CD4-positive, alpha-beta T cell treated with Interleukin-4 for 4 hours (primary cell): ENCODE measurements at regions not wholly inside any gene's neighbourhood (a gene's known extent, or its start where the extent isn't known, plus 50 kb on each side); places are given as distances from the start of the nearest gene placed in this dataset.

ENCODE experiments used
- DNase-seq: peaks from one replicate; pipeline ENCODE4 v3.0.0-alpha.2; 2020

DNA sequence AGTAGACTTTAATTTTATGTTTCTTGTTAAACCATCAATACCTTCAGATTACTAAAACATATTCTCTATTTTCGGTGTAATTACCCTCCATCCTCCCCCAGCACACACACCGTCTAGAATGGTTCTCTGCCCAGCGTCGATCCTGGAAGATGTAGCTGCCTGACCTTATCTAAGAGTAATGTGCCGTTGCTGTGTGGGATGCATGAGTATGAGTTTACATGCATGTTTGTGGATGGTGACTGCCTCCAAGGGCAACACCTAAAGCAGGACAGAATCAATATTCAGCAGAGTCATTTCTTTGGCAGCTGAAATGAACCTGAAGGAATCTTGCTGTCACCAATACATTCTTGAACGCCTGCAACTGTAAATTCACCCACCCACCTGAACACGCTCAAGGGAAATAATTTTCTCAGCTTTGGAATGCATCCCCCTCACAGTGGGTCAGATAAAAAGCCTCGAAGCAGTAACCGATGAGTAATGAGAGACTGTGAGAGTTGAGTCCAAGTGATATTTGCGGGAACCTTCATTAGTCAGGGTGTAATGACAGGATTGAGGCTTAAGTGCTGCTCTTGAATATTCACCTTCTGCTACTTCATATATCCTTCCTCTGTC lies 155.8 kb upstream of the RND3 start:
- no peak for DNase-seq

DNA sequence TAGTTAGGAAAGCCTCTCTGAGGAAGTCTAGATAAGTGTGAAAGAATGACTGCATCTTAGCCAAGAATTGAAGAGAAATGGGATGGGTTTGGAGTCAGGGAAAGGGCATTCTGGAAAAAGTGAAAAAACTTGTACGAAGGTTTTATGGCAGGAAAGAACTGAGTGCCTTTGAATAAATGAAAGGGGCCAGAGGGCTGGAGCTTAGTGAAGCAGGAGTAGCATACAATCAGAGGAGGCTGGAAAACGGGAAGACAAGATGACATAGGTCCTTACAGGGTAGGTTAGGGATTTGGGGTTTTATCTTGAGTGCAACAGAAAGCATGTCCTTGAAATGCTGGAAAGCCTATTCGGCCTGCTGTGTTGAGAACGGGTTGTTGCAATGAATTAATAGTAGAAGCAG lies 152.6 kb upstream of the RND3 start:
- DNase-seq = no peak

GRCh38 chr2:150639383-150639782 lies 151.9 kb upstream of the RND3 start:
- no peak for DNase-seq

DNA sequence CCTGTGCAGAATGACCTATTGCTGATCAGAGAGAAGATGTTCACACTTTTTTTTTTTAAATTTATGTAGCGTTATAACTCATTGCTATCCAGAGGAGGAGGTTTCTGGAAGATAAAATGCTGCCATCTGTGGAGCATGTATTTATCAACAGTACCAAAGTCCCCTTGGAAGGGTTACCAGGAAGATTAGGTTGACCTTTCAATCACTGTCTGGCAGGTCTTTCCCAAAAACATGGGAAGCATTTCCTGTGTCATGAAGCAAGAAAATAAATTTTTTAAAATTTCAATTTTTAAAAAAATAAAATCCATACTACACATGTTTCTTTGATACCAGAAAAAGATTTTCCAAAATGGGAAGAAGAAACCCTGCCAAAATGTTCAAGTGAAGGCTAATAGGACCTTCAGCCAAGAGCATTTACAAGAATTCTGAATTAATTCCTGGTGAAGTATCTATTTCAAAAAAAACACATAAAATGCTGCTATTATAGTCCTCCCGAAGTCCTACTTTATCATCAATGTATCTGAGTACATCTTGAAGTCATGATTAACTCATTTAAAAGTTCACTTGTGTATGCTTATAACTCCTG lies 143.9 kb upstream of the RND3 start:
- no peak for DNase-seq

- no peak for DNase-seq
These were observed 143.2 kb upstream of the RND3 start for GRCh38 chr2:150630587-150631235.

- DNase-seq = no peak
These were observed 140.1 kb upstream of the RND3 start for GRCh38 chr2:150627526-150627925.

DNA sequence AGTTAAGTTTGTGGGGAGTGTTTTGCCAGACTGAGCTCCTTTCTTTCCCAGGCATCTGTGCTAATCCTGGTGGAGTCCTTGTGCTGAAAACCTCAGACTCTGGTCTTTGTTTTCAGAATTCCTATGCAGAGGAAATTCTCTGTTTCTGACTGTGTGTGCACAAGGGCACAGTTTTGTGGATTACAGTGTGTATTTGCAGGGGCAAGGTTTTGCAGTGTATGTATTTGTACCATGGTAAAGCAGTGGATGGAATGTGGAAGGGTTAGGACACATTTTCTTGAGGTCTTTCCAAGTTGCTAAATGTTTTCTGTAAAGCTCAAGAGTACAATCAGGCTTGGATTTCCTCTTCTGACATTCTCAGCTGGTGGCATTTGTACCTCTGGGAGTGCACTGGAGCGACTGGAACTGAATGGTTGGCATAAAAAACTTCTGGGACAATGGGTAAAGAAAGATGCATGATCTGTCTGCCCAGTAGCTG lies 139.5 kb upstream of the RND3 start:
- no peak for DNase-seq

DNA sequence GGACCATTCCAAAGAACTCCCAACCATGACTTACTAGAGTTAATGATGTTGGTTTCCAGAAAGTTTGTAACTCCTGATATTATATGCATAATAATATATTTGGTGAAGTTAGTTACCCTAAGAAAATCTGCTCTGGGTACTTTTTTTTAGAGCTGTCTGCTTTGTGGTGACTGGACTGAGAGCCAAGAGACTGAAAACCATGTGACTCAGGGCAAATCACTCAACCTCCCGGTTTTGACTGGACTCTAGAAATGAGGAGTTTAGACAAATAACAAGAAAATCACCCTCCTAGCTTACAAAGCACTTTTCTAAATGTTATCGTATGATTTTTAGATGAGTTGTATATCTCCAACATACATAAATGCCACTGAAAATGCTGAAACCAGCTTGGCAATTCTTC lies 138.3 kb upstream of the RND3 start:
- DNase-seq = no peak

DNA sequence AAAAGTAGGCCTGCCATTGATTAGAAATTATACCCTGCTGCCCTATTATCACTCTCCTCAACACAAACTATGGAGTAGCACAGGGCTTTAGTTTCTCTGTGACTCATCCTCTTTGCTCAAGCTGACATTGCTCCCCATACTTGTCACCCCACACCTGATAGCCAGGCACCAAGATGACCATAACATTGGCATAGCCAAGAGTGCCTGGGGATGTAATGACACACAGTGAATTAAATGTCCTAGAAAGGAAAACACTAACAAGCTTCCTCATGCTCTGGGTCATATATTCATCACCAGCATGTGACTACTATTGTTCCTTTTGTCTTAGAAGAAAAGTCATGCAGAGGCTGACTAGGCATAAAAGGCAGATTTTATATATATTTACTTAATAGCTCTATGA lies 137.8 kb upstream of the RND3 start:
- DNase-seq = no peak

DNA sequence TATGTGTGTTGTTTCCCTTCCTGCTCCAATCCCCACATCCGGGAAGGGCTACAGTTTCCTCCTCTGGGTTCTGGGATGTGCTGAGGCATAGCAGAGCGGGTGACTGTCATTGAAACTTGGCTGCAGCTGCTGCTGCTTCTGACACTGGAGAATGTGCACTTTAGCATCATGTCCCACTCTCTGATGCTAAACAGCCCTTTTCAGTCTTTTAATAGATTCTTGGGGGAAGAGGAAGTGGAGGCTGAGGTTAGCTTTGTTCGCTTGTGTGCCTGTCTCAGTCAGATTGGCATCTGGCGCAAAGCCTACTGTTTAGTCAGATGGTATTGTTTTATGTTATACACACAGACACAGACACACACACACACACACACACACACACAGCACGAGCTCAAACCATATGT lies 136.5 kb upstream of the RND3 start:
- no peak for DNase-seq

- no peak for DNase-seq
These were observed 134.2 kb upstream of the RND3 start for GRCh38 chr2:150621526-150622213.

DNA sequence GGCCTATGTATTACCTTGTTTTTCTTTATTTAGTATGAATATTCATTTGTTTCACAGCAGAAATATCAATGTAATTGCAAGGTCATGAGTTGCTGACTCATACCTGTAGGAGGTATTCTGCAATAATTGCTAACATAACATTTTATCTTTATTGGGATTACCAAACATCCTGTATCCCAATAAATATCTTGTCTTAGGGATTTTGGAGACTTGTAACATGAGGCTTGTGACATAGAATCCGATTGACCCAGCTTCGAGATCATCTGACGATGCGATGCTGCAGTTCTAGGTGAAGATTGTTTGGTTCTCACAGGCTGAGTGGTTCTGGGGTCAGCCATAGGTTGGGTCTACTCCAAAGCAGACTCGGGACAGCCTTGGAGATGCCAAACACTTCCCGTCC lies 133.4 kb upstream of the RND3 start:
- no peak for DNase-seq

GRCh38 chr2:150620416-150620815 lies 132.9 kb upstream of the RND3 start:
- DNase-seq = no peak

DNA sequence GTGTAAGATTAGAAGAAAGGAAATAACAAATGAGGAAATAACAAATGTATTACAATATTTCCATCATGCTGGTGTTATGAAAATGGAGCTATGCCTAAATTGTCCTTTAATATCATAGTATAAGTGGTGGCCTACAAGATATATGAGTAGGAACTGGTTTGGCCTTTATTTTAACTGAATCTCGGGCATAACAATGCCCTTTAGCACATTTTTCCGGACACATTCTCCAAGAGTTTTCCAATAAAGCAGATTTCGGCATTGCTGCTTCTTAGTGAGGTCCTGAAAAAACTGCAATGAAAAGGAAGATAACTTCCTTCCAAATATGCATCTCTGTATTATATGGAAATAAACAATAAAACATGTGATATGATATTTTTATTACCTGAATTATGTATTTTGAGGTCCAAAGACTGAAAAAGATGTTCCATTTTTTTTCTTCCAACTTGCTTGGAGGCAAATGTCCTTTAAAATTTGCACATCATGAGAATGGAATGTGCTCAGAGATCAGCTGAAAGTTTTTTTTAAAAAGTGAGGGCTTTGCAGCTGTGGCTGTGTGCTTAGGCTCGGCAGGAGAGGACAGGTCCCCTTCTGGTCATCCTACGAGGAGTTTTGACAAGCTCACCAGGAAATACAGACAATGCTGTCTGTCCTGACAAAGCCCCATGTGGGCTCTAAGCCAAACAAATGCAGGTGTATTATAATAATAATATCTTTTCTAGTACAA lies 132.3 kb upstream of the RND3 start:
- no peak for DNase-seq

GRCh38 chr2:150618245-150618895 lies 130.9 kb upstream of the RND3 start:
- no peak for DNase-seq

DNA sequence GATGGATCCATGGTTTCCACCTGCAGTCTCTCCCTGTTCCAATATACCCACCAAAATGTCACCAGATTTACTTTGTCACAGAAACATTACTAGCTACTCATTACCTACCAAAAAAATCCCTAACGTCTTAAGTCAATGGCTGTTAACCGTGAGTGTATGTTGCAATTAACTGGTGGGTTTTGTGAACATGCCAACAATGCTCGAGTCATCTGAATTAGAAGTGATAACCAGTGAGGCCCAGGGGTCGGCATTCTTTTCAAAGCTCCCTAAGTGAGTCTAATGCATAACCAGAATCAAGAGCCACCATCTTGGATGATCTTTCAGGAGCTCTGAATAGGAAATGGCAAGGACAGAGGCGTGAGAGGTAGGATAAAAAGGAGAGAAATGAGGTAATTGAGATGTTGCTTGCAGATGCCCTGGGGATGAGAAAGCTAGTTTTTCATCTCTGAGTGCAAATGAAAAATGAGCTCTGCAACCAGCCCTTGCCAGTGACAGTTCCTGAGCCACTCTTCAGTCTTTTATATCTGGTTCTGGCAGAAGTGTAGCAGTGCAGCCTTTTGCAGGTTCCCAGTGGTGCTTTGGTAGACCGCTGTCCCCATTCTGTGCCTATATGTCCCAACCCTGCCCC lies 130.0 kb upstream of the RND3 start:
- no peak for DNase-seq

- no peak for DNase-seq
These were observed 125.7 kb upstream of the RND3 start for GRCh38 chr2:150612957-150613710.

- DNase-seq = no peak
These were observed 123.3 kb upstream of the RND3 start for GRCh38 chr2:150610670-150611279.

DNA sequence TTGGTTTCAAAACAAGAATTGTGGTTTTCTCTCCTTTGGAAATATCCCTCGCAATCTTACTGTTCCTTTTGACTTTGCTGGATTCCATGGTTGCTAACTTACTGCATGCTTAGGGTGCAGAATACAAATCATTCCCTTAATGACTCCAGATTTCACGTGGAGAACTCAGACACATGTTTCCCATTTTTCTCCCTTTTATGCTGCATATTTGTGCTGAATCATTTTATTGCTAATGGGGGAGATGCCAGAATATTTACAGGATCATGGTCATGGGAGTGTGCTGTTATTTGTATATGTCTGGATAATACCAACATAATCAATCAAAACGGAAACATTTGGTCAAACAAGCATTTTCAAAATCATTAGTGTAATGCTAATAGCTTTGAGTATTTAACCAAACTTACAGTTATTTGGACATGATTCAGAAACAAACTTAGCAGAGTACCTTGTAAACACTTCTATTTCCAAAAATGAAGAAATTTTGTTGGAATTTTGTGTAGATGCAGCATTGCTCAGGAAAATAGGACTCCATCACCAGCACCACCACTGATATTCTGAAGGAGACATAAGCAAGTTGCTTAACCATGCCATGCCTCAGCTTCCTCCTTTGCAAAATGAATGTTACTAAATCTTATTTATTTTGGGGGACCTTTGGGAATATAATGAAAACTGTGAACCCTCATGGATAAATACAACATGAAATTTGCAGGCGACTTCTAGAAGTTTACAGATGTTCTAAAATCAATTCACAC lies 122.5 kb upstream of the RND3 start:
- no peak for DNase-seq

DNA sequence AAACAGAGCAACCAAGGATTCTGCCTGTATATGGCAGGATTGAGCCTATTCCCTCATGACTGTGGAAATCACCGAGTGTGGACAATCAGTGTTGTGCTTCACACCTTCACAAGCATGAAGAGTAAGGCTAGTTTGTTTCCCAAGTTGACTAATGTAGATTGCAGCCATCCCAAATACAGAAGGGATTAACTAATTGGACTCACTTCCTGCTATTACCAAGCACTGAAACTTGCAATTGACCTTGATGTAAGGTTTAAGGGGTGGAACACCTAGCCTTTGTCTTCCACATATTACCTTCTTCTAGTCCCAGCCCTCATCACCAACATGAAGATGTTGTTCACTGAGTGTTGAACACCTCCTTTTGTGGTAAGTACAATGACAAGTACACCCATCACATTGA lies 120.9 kb upstream of the RND3 start:
- no peak for DNase-seq
